ENCODE measurements at regions not wholly inside any gene's neighbourhood (a gene's known extent, or its start where the extent isn't known, plus 50 kb on each side); places are given as distances from the start of the nearest gene placed in this dataset.

DNA sequence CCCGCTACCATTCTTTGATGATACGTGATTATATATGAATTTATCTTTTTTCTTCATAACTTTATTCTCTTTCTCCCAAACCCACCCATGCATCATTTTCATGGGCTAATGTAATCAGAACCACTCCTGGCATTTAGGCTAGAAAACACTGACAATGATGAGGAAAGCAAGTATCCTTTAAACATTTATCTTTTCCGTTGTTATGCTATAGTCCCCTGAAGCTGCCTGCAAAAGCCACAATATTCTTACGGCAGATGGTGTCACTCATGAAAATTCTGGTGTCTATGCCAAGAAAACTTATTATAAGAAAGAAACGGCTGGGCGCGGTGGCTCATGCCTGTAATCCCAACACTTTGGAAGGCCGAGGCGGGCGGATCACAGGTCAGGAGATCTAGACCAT, 221.8 kb upstream of the CTAGE1 start:
- TF ChIP-seq, protein P1, sequence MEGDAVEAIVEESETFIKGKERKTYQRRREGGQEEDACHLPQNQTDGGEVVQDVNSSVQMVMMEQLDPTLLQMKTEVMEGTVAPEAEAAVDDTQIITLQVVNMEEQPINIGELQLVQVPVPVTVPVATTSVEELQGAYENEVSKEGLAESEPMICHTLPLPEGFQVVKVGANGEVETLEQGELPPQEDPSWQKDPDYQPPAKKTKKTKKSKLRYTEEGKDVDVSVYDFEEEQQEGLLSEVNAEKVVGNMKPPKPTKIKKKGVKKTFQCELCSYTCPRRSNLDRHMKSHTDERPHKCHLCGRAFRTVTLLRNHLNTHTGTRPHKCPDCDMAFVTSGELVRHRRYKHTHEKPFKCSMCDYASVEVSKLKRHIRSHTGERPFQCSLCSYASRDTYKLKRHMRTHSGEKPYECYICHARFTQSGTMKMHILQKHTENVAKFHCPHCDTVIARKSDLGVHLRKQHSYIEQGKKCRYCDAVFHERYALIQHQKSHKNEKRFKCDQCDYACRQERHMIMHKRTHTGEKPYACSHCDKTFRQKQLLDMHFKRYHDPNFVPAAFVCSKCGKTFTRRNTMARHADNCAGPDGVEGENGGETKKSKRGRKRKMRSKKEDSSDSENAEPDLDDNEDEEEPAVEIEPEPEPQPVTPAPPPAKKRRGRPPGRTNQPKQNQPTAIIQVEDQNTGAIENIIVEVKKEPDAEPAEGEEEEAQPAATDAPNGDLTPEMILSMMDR (IDR thresholded peaks at IDR 0.05), result no peak
- TF ChIP-seq POLR2A (IDR thresholded peaks at IDR 0.05), result no peak

All from adrenal gland (tissue), 5 donors.